ENCODE measurements at regions not wholly inside any gene's neighbourhood (a gene's known extent, or its start where the extent isn't known, plus 50 kb on each side); places are given as distances from the start of the nearest gene placed in this dataset.

- TF ChIP-seq ZNF274 (IDR thresholded peaks at IDR 0.05; ENCODE audit: low read depth, low read length) (no peak), YY1 (IDR thresholded peaks at IDR 0.05; ENCODE audit: insufficient read depth, insufficient read length) (no peak)
Measured at GRCh38 chr16:54538276-54538675, 251.7 kb upstream of the IRX3 start.

Measured in NT2/D1 (cell line).